Brain microvascular endothelial cell (primary cell): ENCODE measurements at regions not wholly inside any gene's neighbourhood (a gene's known extent, or its start where the extent isn't known, plus 50 kb on each side); places are given as distances from the start of the nearest gene placed in this dataset.

Experiments used
- DNase-seq: peaks from one replicate; pipeline ENCODE4 v3.0.0-alpha.2; 2020
- H3K27ac ChIP-seq: fragments of 250-450 bp; sonication (Bioruptor Pico); 2 replicates; pipeline ENCODE4 v1.5.1; 2020; ENCODE audit warnings: mild to moderate bottlenecking, moderate library complexity
- H3K27me3 ChIP-seq: fragments of 250-450 bp; sonication (Bioruptor Pico); replicated peaks from 2 replicates; pipeline ENCODE4 v1.5.1; 2020; ENCODE audit warnings: mild to moderate bottlenecking
- H3K36me3 ChIP-seq: fragments of 250-450 bp; sonication (Bioruptor Pico); replicated peaks from 2 replicates; pipeline ENCODE4 v1.5.1; 2020; ENCODE audit warnings: mild to moderate bottlenecking
- H3K4me3 ChIP-seq: 2 replicates; pipeline ENCODE4 v1.5.1; 2011; ENCODE audit warnings: low read depth, mild to moderate bottlenecking, control low read depth, low read length, moderate library complexity
- in situ Hi-C: cut with HindIII; loops from 2 replicates; pipeline ENCODE4 v1.10.0; 2017; ENCODE audit warnings: low sequenced_read_pairs, low pct_ligation_motif_present
- TF ChIP-seq, protein P1 (sequence below): IDR thresholded peaks from 2 replicates; pipeline ENCODE4 v1.5.1; 2011; ENCODE audit warnings: low read depth, mild to moderate bottlenecking, moderate library complexity, low read length, control low read depth, inconsistent platforms; ENCODE audit errors: missing control alignments

DNA sequence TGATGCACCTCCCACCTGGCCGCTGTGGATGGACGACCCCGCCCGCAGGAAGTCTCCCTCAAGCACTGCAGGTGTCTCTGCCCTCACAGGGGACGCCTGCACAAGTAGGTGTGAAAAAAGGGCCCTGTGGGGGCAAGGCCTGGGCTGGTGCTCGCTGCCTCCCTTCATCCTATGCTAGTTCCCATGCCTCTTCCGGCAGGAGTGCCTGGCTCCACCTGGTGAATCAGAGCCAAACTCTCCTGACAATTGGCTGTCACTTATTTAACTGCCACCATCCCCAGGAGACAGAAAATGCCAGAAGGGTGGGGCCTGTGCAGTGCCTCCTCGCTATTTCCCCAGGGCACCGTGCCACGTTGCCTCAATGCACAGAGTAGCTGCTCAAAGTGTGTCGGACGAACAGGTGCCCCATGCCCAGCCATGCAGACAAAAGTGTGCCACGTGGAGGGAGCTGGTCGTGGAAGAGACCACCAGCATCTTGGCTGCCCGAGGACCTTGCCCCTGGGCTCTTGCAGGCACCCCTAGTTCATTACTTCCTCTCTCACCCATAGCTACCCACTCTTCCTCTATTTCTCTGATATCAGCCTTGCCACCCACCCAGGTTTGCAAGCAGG is 170.7 kb downstream of the SEC14L1 start:
- TF ChIP-seq, protein P1, sequence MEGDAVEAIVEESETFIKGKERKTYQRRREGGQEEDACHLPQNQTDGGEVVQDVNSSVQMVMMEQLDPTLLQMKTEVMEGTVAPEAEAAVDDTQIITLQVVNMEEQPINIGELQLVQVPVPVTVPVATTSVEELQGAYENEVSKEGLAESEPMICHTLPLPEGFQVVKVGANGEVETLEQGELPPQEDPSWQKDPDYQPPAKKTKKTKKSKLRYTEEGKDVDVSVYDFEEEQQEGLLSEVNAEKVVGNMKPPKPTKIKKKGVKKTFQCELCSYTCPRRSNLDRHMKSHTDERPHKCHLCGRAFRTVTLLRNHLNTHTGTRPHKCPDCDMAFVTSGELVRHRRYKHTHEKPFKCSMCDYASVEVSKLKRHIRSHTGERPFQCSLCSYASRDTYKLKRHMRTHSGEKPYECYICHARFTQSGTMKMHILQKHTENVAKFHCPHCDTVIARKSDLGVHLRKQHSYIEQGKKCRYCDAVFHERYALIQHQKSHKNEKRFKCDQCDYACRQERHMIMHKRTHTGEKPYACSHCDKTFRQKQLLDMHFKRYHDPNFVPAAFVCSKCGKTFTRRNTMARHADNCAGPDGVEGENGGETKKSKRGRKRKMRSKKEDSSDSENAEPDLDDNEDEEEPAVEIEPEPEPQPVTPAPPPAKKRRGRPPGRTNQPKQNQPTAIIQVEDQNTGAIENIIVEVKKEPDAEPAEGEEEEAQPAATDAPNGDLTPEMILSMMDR, result no peak
- no peak overlapping the region for H3K27ac ChIP-seq
- H3K36me3 ChIP-seq, result no peaks in the 10 kb centered on the region
- H3K4me3 ChIP-seq, result no peak overlapping the region
- in situ Hi-C loops, result no loop called here
- no peaks in the 10 kb centered on the region for H3K27me3 ChIP-seq
- no peak for DNase-seq

DNA sequence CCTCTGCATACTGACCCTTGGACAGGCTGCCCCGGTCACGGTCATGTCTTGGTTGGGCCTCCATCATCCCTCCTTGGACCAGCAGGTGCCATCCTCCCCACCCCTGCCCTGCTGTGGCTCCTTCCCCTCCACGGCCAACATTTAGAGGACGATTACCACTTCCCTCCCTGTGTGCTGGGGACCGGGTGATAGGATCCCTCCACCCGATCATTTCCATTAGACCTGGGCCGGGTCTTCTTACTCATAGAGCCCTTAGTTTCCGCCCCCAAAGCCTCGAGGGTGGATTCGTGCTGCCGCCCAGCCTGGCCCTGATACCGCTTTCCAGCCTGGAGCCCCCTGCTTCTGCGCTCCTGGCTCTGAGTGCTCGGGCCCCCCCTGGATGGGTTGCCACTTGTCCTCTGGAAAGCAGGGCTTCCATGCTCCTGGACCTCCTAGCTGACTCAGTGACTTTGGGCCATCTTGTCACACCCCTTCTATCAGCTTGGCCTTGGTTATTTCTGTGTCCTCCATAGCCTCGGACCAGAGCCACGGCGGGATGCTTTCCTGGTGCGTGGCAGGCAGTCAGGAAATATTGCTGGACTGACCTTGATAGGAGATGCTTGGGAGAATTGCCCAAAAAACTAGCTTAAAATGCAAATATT is 171.4 kb downstream of the SEC14L1 start:
- in situ Hi-C loops, result no loop called here
- DNase-seq, result no peak
- H3K27me3 ChIP-seq, result no peaks in the 10 kb centered on the region
- H3K4me3 ChIP-seq, result no peak overlapping the region
- TF ChIP-seq, protein P1, result no peak
- H3K27ac ChIP-seq, result no peak overlapping the region
- no peaks in the 10 kb centered on the region for H3K36me3 ChIP-seq

DNA sequence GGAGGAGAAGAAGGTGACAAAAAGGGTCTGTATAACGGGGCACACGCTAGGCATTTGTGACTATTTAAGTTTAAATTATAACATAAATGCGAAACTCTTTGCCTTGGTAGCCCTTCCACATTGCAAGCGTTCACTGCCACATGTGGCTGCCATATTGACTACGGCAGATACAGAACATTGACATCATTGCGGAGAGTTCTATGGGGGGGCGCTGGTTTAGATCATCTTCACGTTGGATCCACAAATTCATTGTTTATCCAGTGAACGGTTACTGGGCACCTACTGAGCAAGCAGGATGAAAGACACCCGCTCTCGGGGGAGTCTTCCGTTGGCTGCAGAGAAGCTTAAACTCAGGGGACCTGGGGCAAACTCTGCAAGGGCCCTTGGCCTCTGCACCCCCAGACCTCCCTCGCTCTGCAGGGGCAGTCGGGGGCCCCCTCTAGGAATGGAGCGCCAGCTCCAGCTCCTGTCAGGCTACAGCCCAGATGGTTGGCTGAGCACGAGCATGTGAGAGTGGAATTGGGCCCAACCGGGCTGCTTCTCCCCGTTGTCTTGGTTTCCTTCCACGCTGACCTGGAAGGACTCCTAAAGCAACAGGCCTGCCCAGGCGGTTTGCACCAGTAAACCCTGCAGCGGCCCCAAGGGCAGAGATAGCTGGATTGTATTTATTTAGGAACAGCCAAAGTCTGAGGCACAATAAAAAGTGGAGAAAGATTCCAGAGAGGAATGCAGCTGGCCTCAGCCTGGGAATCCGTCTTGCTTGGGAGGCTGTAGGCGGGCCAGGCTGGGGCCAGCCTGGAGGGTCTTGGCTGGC is 172.2 kb downstream of the SEC14L1 start:
- TF ChIP-seq, protein P1, result no peak
- H3K27ac ChIP-seq, result no peak overlapping the region
- no peaks in the 10 kb centered on the region for H3K27me3 ChIP-seq
- in situ Hi-C loops, result no loop called here
- H3K36me3 ChIP-seq, result no peaks in the 10 kb centered on the region
- peak; percentile 77 for DNase-seq
- no peak overlapping the region for H3K4me3 ChIP-seq

DNA sequence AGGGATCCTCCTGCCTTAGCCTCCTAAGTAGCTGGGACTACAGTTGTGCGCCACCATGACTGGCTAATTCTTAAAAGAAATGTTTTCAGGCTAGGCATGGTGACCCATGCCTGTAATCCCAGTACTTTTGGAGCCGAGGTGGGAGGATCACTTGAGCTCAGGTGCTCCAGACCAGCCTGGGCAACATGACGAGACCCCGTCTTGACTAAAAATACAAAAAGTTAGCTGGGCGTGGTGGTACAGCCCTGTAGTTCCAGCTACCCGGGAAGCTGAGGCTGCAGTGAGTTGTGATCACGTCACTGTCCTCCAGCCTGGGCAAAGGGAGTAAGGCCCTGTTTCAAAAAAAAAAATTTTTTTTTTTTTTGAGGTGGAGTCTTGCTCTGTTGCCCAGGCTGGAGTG is 173.1 kb downstream of the SEC14L1 start:
- H3K27ac ChIP-seq, result no peak overlapping the region
- in situ Hi-C loops, result no loop called here
- H3K36me3 ChIP-seq, result no peaks in the 10 kb centered on the region

DNA sequence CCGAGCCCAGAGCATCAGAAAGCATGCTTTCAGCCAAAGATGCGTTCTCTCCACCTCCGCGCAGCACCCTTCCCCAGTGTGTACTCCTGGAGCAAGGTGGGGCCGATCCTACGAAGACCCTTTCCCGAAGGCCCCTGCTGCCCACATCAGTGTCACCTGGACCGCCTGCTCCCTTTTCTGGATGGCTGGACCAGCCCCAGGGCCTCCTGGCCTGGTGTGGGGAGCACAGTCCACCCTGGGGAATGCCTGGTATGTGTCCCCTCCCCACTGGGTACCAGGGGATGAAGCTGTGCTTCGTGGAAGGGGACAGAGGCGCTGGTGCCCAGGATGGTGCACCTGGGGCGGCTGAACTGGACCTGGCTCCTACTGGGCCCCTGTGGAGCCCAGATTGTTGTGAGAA is 173.8 kb downstream of the SEC14L1 start:
- H3K4me3 ChIP-seq, result no peak overlapping the region
- no peaks in the 10 kb centered on the region for H3K36me3 ChIP-seq
- no peak overlapping the region for H3K27ac ChIP-seq
- no peak for DNase-seq
- in situ Hi-C loops, result no loop called here
- H3K27me3 ChIP-seq, result no peaks in the 10 kb centered on the region
- TF ChIP-seq, protein P1, result no peak

More for the DNA sequence above, 173.1 kb downstream of the SEC14L1 start:
- H3K27me3 ChIP-seq, result no peaks in the 10 kb centered on the region
- no peak overlapping the region for H3K4me3 ChIP-seq
- no peak for DNase-seq
- TF ChIP-seq, protein P1, result no peak
